HG03439 (cell line): ENCODE measurements at regions not wholly inside any gene's neighbourhood (a gene's known extent, or its start where the extent isn't known, plus 50 kb on each side); places are given as distances from the start of the nearest gene placed in this dataset.
"Not testable (repeated sequence)": the region's sequence is repeated elsewhere in the genome, so short reads cannot be mapped to it uniquely, and the experiment has no call there.

Experiments
- ATAC-seq: cut with Tn5 transposase; IDR thresholded peaks from one replicate; pipeline ENCODE4 v1.9.1; 2021; ENCODE audit warnings: mild to moderate bottlenecking, moderate library complexity; ENCODE audit not compliant: unreplicated experiment

DNA sequence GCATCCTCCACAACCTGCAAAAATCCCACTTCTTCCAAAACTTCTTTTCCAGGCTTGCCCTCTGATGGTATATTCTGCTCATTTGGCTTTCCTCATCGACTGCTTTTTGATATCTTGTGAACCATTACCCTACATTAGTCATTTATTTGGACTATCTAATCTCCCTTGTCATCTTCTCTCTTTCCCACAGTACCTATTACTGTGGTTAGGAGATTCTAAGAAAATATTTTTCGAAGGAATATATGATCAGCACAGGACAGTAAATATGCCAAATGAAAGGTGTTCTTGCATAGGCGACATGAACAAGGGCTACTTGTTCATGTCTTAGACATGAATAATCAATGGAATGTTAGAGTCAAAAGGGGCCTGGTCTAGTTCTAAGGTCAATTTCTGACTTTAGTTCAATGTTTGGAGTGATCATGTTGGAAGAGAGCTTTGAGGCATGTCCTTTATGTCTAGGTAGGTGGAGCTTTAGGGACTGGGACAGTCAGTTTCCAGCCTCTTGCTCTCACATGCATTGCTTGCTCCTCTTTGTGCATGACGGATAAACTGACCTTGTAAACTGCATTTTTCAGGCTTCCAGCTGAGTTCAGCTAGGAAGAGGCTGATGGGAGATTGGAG lies 243.4 kb upstream of the RPS23 start:
- ATAC-seq: no peak

DNA sequence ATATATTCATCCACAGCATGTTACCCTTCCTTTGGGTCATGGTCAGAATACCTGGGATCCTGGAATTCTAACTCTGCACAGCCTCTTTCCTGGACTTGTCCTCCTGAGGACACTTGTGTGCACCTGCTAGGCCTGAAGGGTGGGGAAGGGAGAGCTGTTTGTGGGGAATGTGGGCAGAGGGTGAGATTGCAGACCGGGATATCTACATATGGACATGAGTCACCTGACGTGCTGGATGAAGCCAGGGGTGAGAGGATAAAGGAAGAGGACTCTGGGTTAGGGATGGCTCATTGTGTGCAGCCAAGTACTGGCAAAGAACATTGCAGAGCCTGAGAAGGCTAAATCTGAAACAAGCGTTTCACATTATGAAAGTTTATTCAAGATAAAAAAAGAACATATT lies 241.4 kb upstream of the RPS23 start:
- ATAC-seq: no peak

DNA sequence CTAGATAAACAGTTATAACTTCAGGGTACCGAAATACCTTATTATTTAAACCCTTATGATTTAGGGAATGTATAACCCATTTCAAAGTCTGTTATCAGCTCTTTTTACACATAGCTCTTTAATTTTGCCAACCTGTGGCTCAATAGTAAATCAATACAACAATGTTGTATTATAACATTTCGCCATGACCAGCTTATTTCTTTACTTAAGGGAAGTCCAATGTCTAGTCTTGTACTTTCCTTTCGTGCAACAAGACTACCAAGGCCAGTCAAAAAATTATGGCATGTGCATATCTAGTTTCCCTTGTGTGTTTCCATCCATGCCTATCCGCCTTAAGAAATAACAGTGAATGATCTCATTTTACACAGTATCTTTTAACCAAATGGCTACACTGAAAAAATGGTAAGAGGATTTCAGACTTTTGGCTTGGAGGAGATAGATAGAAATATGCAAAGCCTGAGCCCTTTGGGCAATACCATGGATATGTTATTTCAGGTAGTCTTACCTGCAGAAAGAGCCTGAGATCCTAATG lies 239.5 kb upstream of the RPS23 start:
- ATAC-seq: no peak

DNA sequence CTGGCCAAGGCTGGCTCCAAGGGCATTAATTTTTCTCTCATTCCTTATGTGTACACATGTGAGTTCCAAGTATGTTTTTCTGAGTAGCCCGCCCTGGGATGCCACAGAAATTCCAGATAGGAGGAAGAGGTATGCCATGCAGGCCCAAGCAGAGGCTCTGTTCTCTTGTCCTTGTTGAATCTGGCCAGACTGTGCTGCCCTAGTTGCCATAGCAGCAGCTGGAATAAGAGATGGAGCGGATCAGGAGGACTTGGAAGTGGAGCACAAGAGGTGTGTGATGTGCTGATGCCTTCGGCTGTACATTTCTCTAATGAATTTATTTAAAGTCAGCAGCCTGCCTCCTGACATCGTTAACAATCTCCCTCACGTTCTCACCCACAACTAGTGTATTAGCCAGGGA lies 235.6 kb upstream of the RPS23 start:
- ATAC-seq: no peak

DNA sequence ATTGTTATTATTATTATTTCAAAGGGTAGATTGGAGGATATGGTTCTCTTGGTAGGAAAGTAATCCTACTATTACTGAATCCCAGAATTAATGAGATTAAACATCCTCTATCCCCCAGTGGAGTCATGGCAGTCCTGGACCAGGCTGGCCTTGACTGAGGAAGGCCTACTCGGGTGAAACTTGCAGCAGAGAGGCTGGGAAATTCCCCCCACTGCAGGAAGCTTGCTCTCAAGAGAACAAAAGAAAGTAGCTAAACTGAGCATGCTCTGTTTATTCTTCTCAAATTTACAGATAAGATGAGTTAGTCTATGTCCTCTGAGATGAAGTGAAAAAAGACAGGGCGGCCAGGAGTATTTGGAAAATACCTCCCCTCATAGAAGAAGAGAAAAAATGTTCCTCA lies 233.9 kb upstream of the RPS23 start:
- peak; percentile 66 for ATAC-seq

DNA sequence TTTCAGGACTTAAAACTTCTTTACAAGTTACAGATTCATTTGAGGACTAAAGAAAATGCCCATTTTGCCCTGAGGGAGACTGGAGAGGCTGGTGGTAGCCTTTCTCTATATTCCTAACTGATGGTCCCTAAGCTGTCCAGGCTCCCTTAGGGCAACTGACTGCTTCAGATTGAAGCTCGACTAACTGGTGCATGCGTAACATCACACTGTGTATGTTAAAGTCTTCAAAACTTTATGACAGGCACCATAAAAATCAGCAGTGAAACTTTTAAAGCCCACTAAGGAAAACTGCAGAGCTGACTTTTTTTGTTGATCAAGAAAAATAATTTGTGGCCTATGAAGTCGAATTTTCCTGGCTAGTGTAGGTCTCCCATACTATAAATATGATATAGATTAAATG lies 233.0 kb upstream of the RPS23 start:
- no peak for ATAC-seq

DNA sequence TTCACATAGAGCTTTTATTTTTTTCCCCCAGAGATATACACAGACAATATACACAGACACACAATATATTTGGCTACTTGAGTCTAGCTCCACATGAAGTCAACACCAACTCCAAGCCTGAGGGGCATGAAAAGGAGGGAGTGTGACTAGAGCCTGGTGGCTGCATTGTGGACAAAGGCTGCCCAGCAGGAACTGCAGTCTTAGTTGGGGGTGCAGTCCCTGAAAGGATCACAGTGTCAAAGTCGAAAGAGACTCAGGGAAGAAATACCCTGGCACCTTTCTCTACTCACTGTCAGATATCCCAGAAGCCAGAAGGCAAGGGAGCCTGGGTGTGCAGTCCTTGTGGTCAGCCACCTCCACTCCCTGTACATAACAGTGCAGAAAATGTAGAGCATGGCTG lies 231.6 kb upstream of the RPS23 start:
- ATAC-seq: no peak

DNA sequence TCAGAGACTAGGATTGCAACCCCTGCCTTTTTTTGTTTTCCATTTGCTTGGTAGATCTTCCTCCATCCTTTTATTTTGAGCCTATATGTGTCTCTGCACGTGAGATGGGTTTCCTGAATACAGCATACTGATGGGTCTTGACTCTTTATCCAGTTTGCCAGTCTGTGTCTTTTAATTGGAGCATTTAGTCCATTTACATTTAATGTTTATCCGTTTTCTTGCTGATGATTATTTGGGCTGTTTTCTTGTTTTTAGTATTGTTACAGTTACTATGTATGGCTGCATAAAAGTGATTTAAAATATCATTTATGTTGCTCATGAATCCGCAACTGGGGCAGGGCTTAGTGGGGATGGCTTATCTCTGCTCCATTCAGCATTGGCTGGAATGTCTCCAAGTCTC lies 228.2 kb upstream of the RPS23 start:
- ATAC-seq: not testable (repeated sequence)

DNA sequence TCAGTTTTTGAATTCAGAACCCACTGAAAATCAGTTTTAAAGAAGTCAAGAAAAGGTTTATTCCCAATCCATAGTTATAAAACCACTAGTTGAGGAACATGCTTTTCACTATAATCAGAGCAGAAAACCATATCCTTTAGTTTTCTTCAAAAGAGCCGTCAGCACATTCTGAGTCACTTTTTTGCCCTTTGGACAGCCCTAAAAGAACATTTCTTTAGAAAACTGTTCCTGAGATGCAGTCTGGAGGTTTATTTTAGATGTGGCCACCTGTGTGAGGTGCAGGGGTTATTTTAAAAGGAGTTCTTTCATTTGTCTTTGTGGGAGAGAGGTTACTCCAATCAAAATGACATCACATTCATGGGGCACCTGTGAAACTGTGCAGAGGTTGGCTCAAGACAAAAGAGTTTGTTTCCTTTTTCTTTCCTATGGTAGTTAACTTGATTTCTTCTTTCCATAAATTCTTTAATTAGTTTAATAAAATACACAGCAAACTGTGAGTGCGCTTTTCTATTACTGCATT lies 221.6 kb upstream of the RPS23 start:
- ATAC-seq: no peak

DNA sequence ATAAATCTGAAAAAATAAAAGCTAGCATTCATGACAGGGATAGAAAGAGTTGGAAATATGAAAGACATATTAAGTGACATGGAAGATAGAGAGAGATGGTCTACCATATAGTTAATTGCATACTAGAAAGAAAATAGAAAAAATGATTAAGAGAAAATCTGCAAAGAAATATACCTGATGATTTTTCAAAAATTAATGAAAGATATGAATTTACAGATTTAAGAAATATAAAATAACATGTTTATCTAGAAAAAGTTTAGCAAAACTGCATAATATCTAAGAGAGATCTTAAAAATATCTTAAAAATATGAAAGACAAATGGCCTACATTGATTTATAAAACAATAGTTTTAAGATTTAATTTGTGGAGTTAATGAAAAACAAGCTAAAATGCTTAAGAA lies 219.1 kb upstream of the RPS23 start:
- no peak for ATAC-seq

DNA sequence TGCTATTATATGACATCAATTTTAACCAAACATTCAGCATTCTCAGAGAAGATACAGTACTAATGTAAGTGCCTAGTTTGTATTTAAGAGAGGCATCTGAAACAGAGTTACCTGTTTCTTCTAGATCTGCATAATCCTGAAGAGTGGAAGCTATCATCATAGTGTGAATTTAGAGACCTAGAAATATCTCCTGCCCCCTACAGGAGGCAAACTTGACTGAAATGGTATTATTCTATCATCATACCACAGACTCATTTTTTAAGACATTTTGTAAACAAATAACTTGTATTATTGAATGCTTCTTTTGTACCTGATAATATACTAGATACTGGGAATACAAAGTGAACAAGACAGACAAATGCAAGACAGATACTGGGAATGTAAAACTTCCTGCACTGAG lies 216.8 kb upstream of the RPS23 start:
- no peak for ATAC-seq

DNA sequence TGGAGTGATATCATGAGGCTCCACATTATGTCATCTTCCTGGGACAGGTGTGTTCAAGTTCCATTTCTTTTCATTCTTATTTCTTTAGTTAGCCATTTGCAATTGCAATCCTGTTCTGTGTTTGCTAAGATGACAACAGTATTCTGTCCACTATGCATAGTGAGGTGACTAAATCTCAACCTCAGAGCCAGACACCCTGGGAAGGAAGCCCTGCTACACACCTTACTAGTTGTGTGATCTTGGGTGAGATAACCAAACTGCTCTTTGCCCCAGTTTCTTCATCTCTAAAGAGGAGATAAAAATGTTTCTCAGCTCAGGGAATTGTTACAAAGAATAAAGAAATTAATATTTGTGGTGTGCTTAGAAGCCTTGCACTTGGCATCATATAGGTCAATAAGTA lies 215.1 kb upstream of the RPS23 start:
- no peak for ATAC-seq

DNA sequence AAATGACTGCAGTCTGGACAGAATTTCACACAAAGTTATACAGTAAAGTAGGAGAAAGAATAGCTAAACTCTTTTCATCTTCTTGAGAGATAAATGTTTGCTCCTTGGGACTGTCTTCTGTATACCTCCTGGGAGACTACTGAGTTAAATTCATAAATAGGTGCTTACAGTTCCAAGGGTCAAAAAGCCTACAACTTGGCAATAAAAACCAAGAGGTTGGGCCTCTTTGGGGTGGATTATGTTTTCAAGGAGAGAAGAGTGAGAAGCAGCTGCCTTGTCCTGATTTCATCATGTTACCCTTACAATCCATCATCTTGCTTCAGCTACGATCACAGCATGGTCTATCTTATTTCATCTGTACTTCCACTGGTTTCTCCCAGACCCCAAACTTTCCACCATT lies 213.2 kb upstream of the RPS23 start:
- ATAC-seq: no peak

DNA sequence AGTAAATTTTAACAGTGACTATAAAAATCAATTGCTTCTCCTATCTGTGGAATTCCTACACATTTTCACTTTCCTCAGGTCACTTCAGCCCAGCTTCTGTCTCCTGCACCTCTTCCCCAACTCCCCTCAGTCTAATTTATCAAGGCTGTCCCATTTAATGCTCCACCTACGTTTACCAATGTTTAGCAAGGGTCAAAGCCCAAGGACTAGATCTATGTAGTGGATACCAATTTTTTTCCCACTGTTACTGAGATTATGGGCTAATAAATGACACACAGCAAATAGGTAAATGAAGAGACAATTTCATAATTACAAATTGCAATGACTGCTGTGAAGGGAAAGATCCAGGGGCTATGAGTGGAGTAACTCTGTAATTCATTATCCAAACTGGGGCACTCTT lies 211.5 kb upstream of the RPS23 start:
- ATAC-seq: no peak

DNA sequence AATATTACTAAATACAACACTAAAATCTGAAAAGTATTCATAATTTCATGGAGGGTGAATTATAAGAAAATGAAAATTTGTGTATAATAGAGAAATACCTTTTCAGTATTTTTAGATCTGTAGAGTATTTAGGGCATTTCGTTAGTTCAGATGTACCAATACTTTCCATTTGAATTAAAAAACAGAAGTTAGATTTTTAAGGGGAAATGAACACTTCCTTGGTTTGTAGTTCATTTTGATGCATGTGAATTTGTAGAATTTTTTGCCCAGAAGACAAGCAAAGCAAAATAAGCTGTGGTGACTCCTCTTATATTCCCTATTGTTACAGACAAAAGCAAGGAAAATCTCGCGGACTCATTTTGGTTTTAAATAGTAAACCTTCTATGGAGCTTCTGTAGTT lies 209.0 kb upstream of the RPS23 start:
- no peak for ATAC-seq

DNA sequence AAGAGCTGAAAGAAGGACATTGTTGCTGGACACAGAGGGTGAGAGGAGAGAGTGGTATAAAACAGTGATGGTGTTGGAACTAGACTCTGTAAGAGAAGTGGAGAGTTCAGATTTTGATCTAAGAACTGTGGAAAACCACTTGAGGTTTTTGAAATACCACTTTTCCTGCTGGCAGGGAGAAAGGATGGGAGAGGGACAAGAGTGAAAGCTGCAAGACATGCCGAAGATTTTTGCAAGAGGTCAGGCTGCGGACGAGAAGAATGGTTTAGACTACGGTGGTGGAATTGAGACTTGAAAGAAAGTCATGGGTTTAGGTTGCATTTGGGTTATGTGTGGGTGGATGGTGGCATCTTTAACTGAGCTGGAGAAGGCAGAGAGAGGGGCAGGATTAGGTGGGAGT lies 202.2 kb upstream of the RPS23 start:
- no peak for ATAC-seq

DNA sequence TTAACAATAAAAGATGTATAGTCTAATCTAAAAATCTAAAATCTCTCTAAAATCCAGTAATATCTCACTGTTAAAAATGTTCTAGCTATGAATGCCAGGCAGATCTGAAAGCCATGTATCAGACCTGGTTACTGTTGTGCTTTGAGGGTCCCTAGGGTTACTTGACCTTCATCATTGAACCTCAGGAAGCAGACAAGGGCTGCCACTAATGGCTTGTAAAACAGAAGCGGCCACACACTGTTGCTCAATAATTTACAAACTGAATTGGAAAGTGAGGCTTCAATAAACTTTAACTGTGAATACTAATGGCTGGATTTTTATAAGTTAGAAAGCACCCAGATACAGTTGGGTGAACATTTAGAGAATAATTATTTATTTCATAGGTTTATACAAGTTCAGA lies 198.0 kb upstream of the RPS23 start:
- ATAC-seq: no peak

DNA sequence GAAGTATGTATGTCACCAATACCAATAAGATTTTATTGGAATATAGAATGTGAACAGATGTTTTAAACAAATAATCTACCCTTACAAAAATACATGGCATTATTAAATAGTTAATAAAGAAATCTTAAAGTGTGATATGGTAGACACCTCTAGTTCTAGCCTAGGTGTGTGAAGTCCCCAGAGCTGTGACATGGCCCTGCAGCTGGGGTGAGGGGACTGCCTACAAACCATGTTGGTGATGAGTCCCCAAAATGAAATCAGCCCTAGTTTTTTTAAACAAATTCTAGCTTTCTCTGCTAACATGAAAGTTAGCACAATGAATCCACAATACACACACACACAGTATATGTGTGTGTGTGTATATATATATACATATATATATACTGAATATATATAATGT lies 195.1 kb upstream of the RPS23 start:
- no peak for ATAC-seq

DNA sequence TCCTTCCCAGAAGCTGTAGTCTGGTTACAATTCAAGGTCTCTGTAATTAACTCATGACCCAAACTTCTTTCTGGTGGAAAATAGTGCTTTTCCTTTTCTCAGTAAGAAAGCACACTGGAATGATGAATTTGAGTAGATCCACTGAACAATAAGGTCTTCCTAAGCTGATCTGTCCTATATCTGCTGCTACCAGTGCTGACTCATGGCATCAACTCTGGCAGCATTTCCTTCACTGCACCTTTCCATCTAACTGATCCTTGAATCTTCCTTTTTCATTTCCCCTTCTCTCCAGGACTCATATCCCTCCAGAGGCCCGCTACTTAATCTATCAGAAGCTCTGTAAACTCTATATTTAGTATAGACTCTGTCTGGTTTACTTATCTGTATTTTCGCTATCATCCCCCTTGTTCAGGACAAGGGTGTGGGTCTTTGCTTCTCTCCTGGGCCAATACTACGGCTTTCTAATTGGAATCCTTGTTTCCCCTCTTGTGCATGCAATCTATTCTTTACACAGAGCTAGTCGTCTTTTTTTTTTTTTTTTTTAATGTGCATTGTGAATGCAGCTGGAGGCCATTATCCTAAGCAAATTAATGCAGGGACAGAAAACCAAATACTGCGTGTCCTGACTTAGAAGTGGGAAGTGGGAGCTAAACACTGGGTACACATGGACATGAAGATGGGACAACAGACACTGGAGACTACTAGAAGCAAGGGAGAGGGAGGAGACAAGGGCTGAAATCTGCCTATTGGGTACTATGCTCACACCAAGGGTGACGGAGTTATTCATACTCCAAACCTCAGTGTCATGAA lies 192.2 kb upstream of the RPS23 start:
- no peak for ATAC-seq

DNA sequence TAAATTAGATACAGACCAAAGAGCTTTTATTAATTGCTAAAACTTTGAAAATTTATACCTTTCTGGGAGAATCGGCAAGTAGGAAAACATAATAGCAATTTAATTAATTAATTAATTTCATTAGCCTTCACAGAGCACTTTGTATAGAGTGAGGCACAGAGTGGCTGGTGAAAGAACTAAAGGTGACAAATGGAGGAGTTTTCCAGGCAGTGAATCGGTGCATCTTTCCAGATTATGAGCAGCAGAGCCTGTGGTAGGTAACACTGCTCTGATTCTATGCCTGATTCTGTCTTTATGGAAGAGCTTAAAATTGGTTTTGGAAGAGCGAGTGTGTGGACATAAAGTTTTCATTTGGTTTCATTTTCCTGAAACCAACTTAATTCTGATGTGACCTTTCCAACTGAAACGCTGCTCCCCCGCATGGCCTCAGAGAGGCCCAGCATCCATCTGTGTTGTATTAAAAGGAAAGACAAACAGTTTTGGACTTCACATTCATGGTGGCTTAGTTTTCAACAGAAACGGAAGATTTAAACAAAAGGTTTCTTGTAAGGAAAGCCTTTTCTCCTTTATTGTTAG lies 188.9 kb upstream of the RPS23 start:
- no peak for ATAC-seq

DNA sequence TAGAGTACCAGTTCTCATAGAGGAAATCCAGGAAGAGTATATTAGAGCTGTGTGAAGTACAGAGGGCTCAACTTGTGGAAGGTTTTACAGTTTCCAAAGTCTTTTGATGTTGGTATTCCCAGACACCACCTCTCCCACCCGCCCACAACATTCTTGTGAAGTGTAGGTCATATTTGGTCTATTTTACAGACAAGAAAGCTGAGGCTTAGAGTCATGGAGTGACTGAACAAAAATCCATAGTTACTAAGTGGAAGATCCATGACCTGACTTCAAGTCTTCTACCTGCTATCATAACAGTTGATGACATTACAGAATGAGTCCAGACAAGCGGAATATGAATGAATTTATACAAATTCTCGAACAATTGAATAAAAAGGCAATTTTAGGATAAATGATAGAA lies 187.1 kb upstream of the RPS23 start:
- no peak for ATAC-seq

DNA sequence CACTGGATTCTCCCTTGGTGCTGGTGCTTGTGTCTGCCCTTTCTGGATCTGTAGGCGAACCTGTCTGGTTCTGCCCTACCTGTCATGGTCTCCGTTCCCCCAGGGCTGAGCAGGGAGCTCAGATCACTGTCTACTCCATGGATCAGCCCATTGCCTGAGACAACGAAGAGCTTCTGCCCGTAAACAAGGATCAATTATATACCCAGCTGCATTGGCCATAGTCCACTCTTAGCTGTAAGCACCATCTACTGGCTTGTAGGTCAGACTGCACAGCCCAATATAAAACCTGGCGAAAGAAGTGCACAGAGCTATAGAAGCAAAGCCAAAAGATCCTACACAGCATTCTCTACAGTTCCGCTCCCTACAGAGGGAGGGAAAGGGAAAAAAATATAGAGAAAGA lies 181.5 kb upstream of the RPS23 start:
- no peak for ATAC-seq
